ENCODE measurements at regions not wholly inside any gene's neighbourhood (a gene's known extent, or its start where the extent isn't known, plus 50 kb on each side); places are given as distances from the start of the nearest gene placed in this dataset.

DNA sequence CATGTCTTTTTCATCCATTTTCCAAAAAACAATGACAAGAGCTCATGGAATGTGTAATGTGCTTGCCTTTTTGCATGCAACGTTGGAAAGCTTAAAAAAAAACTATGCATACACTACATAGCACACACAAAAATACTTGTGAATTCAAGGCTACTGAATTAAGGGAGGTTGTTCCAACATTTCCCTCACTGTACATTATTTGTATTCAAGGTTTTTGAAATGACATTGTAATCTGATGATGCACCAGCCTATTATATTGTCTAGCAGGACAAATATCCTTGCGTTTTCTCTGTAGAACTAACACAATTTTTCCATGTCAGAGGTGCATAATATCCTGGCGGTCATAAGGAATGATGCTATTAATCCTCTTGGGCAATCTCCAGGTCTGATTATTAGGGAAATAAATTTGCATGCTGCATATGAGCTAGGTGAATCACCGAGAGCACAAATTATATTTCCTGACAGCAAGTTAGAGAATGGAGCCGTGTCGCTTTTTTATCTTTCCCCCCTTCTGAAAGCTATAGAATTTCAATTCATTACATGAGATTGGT lies 836.9 kb upstream of the FANCL start:
- ATAC-seq, result no peak
- Mint-ChIP-seq H3K9me3 (peaks cover 0 to 3% (median 0%) of the 10 kb centered on the region in 11 donors), H3K4me3 (no peak overlapping the region), H3K27ac (no peak overlapping the region), H3K36me3 (no peaks in the 10 kb centered on the region), H3K4me1 (no peaks in the 10 kb centered on the region), H3K27me3 (no peaks in the 10 kb centered on the region)
- Histone ChIP-seq H3K27me3 (ENCODE audit: control insufficient read depth in 2 of 2, insufficient read depth in 2 of 2, low read length in 2 of 2) (no peaks in the 10 kb centered on the region), H3K4me3 (ENCODE audit: low read length) (no peak overlapping the region), H3K27ac (ENCODE audit: low read depth, low read length) (no peak overlapping the region), H3K9me3 (ENCODE audit: control insufficient read depth in 2 of 3, low read length in 3 of 3) (no peaks in the 10 kb centered on the region), H3K36me3 (ENCODE audit: control insufficient read depth in 2 of 3, insufficient read depth in 3 of 3, low read length in 3 of 3) (no peaks in the 10 kb centered on the region), H3K4me1 (ENCODE audit: control insufficient read depth in 2 of 2, insufficient read depth in 2 of 2, low read length in 2 of 2) (no peaks in the 10 kb centered on the region)
- intact Hi-C loops (cut with micrococcal nuclease), result no loop called here
- DNase-seq, result no peak
- ChIA-PET CTCF (no interaction called here), POLR2A (no interaction called here)

DNA sequence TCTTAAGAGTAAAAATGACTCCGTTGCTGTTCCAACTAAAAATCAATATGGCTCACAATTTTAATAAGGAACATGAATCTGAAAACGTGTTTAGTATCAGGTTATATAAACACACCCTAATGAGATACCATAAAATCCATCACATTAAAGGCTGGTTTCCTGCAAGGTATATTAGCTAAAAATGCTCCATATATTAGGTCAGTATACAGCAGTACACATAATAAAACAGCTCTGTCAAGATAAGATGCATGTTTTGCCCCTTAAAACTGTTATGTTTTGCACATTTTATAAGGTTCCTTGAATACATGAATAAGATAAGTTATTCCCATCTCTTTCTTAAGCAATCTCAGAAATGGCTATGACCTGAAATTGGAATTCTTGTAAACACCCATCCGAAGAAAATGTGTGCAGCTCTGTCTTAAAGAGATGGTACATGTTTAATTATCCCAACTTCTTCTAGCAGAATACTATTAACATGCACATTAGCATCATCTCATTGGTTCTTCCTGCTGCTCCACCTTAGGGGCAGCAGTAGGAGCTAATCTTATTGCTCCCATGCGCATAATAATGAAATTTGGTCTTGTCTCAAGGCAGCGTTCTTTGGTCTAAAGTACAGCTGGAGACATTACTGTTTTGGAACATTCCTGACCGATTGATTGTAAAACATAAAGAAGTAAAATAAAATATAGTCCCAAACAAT lies 836.1 kb upstream of the FANCL start:
- no peak overlapping the region for H3K27ac Mint-ChIP-seq
- intact Hi-C loops (cut with micrococcal nuclease), result no loop called here
- Histone ChIP-seq H3K4me1 (ENCODE audit: control insufficient read depth in 2 of 2, insufficient read depth in 2 of 2, low read length in 2 of 2) (no peaks in the 10 kb centered on the region), H3K27me3 (ENCODE audit: control insufficient read depth in 2 of 2, insufficient read depth in 2 of 2, low read length in 2 of 2) (no peaks in the 10 kb centered on the region), H3K27ac (ENCODE audit: low read depth, low read length) (no peak overlapping the region), H3K36me3 (ENCODE audit: control insufficient read depth in 2 of 3, insufficient read depth in 3 of 3, low read length in 3 of 3) (no peaks in the 10 kb centered on the region), H3K4me3 (ENCODE audit: low read length) (no peak overlapping the region), H3K9me3 (ENCODE audit: control insufficient read depth in 2 of 3, low read length in 3 of 3) (no peaks in the 10 kb centered on the region)
- H3K36me3 Mint-ChIP-seq, result no peaks in the 10 kb centered on the region
- no peak for ATAC-seq
- ChIA-PET CTCF (no interaction called here), POLR2A (no interaction called here)
- H3K4me1 Mint-ChIP-seq, result no peaks in the 10 kb centered on the region
- no peak overlapping the region for H3K4me3 Mint-ChIP-seq
- no peaks in the 10 kb centered on the region for H3K27me3 Mint-ChIP-seq
- no peak for DNase-seq
- H3K9me3 Mint-ChIP-seq, result peaks cover 0 to 5% (median 0%) of the 10 kb centered on the region in 11 donors

DNA sequence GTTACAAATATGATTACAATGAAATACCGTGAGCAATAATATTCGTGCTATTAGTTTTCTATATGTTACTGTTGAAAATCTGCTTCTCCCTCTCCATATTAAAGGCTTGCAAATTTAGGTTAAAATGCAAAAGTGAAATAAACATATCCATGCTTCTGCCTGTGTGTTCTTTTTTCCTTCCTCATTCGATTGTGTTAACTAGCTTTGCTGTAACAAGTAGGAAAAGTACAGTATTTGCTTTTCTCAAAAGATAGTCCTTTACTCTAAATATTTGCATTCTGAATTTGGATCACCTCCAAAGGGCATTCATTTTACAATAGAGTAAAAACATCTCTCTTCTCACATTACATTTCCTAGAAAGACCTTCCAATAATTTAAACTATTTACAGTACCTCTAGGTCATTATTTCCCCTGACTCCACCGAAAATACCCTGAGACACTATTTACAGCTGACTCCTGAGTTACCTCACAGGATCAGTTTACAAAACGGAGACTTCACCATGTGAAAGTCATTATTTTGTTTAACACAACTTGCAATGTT lies 835.0 kb upstream of the FANCL start:
- no peaks in the 10 kb centered on the region for H3K36me3 ChIP-seq (ENCODE audit: control insufficient read depth in 2 of 3, insufficient read depth in 3 of 3, low read length in 3 of 3)
- no peaks in the 10 kb centered on the region for H3K4me1 Mint-ChIP-seq
- H3K4me1 ChIP-seq (ENCODE audit: control insufficient read depth in 2 of 2, insufficient read depth in 2 of 2, low read length in 2 of 2), result no peaks in the 10 kb centered on the region
- no peak overlapping the region for H3K4me3 ChIP-seq (ENCODE audit: low read length)
- H3K36me3 Mint-ChIP-seq, result no peaks in the 10 kb centered on the region
- peaks cover 0 to 11% (median 0%) of the 10 kb centered on the region in 11 donors for H3K9me3 Mint-ChIP-seq
- no peak for DNase-seq
- no peak overlapping the region for H3K27ac ChIP-seq (ENCODE audit: low read depth, low read length)
- H3K9me3 ChIP-seq (ENCODE audit: control insufficient read depth in 2 of 3, low read length in 3 of 3), result no peaks in the 10 kb centered on the region
- H3K27me3 ChIP-seq (ENCODE audit: control insufficient read depth in 2 of 2, insufficient read depth in 2 of 2, low read length in 2 of 2), result no peaks in the 10 kb centered on the region
- intact Hi-C loops (cut with micrococcal nuclease), result no loop called here
- POLR2A ChIA-PET, result no interaction called here
- no peak overlapping the region for H3K4me3 Mint-ChIP-seq
- H3K27me3 Mint-ChIP-seq, result no peaks in the 10 kb centered on the region
- CTCF ChIA-PET, result no interaction called here
- no peak overlapping the region for H3K27ac Mint-ChIP-seq
- no peak for ATAC-seq

DNA sequence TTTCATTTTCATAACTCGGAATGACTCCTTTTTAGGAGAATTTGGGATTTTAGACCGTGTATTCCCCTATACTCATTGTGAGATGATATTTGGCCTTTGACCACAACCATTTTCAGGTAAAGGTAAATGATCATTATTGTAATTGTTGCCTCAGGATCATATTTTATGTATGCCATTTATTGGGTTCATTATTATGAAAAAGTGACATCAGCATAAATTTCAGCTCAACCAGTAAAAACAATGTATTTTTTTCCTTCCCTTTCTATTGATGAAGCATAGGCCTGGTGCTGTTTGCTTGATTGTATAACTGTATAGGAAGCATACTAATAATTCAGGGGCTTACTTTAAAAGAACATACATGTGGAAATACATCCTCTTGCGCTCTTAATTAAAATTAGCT lies 832.9 kb upstream of the FANCL start:
- Histone ChIP-seq H3K4me1 (ENCODE audit: control insufficient read depth in 2 of 2, insufficient read depth in 2 of 2, low read length in 2 of 2) (no peaks in the 10 kb centered on the region), H3K36me3 (ENCODE audit: control insufficient read depth in 2 of 3, insufficient read depth in 3 of 3, low read length in 3 of 3) (no peaks in the 10 kb centered on the region), H3K9me3 (ENCODE audit: control insufficient read depth in 2 of 3, low read length in 3 of 3) (no peaks in the 10 kb centered on the region), H3K27me3 (ENCODE audit: control insufficient read depth in 2 of 2, insufficient read depth in 2 of 2, low read length in 2 of 2) (no peaks in the 10 kb centered on the region), H3K27ac (ENCODE audit: low read depth, low read length) (no peak overlapping the region), H3K4me3 (ENCODE audit: low read length) (no peak overlapping the region)
- ChIA-PET CTCF (no interaction called here), POLR2A (no interaction called here)
- DNase-seq (no peak), ATAC-seq (no peak)
- no peak overlapping the region for H3K4me3 Mint-ChIP-seq
- H3K4me1 Mint-ChIP-seq, result no peaks in the 10 kb centered on the region
- H3K36me3 Mint-ChIP-seq, result no peaks in the 10 kb centered on the region
- intact Hi-C loops (cut with micrococcal nuclease), result no loop called here
- H3K9me3 Mint-ChIP-seq, result peaks cover 0 to 16% (median 3%) of the 10 kb centered on the region in 11 donors
- no peaks in the 10 kb centered on the region for H3K27me3 Mint-ChIP-seq
- no peak overlapping the region for H3K27ac Mint-ChIP-seq

DNA sequence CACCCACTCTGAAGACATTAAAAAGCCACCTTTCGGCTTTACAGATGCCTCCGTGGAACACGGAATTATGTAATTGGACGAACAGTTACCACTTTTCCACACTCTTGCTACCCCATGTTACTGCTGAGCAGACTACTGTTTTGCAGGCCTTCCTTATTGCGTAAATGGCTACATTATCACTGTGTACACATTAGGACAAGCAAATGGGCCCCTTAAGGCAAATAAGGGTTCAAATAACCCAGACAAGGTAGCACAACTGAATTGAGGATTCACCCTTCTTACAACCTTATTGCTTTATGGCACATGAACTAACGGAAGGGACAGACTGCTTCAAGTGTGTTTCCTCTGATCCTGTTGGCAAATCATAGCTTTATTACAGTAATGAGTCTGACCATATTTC lies 832.2 kb upstream of the FANCL start:
- H3K27ac Mint-ChIP-seq, result no peak overlapping the region
- Histone ChIP-seq H3K4me1 (ENCODE audit: control insufficient read depth in 2 of 2, insufficient read depth in 2 of 2, low read length in 2 of 2) (no peaks in the 10 kb centered on the region), H3K9me3 (ENCODE audit: control insufficient read depth in 2 of 3, low read length in 3 of 3) (no peaks in the 10 kb centered on the region), H3K4me3 (ENCODE audit: low read length) (no peak overlapping the region), H3K27me3 (ENCODE audit: control insufficient read depth in 2 of 2, insufficient read depth in 2 of 2, low read length in 2 of 2) (no peaks in the 10 kb centered on the region), H3K36me3 (ENCODE audit: control insufficient read depth in 2 of 3, insufficient read depth in 3 of 3, low read length in 3 of 3) (no peaks in the 10 kb centered on the region), H3K27ac (ENCODE audit: low read depth, low read length) (no peak overlapping the region)
- intact Hi-C loops (cut with micrococcal nuclease), result no loop called here
- CTCF ChIA-PET, result no interaction called here
- DNase-seq (no peak), ATAC-seq (no peak)
- H3K36me3 Mint-ChIP-seq, result no peaks in the 10 kb centered on the region
- H3K27me3 Mint-ChIP-seq, result no peaks in the 10 kb centered on the region
- POLR2A ChIA-PET, result no interaction called here
- H3K4me3 Mint-ChIP-seq, result no peak overlapping the region
- peaks cover 0 to 16% (median 3%) of the 10 kb centered on the region in 11 donors for H3K9me3 Mint-ChIP-seq
- H3K4me1 Mint-ChIP-seq, result no peaks in the 10 kb centered on the region

DNA sequence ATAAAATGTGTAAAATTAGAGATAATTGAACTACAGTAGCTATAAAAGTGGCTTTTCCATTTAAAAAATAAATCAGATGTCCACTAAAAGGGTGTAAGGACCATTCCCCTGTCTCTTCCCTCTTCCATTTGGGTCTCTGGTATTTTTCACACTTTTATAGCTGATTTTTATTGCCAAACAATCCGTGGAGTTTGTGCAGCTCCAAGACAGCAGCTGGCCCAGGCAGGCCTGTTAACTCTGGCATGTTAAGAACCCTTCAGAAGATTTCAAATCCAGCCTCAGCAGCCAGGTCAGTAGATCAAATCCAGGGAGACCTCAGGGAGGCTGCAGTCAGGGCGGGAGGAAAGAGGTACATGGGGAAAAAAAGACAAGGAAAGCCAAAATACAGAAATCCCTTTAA lies 827.1 kb upstream of the FANCL start:
- ChIA-PET CTCF (interaction anchor here (0.6 kb wide), 1 partner anchor 1182 kb away, joined by 3 read pairs; no protein-coding TSS in a partner anchor), POLR2A (no interaction called here)
- Mint-ChIP-seq H3K36me3 (no peaks in the 10 kb centered on the region), H3K4me3 (no peak overlapping the region), H3K27ac (no peak overlapping the region), H3K9me3 (peaks cover 0 to 17% (median 4%) of the 10 kb centered on the region in 11 donors), H3K4me1 (no peaks in the 10 kb centered on the region), H3K27me3 (no peaks in the 10 kb centered on the region)
- ATAC-seq (no peak), DNase-seq (no peak)
- H3K9me3 ChIP-seq (ENCODE audit: control insufficient read depth in 2 of 3, low read length in 3 of 3), result peaks cover 0 to 3% (median 0%) of the 10 kb centered on the region in 3 experiments
- H3K4me1 ChIP-seq (ENCODE audit: control insufficient read depth in 2 of 2, insufficient read depth in 2 of 2, low read length in 2 of 2), result no peaks in the 10 kb centered on the region
- no peaks in the 10 kb centered on the region for H3K36me3 ChIP-seq (ENCODE audit: control insufficient read depth in 2 of 3, insufficient read depth in 3 of 3, low read length in 3 of 3)
- H3K27ac ChIP-seq (ENCODE audit: low read depth, low read length), result no peak overlapping the region
- H3K4me3 ChIP-seq (ENCODE audit: low read length), result no peak overlapping the region
- intact Hi-C loops (cut with micrococcal nuclease), result no loop called here
- no peaks in the 10 kb centered on the region for H3K27me3 ChIP-seq (ENCODE audit: control insufficient read depth in 2 of 2, insufficient read depth in 2 of 2, low read length in 2 of 2)

DNA sequence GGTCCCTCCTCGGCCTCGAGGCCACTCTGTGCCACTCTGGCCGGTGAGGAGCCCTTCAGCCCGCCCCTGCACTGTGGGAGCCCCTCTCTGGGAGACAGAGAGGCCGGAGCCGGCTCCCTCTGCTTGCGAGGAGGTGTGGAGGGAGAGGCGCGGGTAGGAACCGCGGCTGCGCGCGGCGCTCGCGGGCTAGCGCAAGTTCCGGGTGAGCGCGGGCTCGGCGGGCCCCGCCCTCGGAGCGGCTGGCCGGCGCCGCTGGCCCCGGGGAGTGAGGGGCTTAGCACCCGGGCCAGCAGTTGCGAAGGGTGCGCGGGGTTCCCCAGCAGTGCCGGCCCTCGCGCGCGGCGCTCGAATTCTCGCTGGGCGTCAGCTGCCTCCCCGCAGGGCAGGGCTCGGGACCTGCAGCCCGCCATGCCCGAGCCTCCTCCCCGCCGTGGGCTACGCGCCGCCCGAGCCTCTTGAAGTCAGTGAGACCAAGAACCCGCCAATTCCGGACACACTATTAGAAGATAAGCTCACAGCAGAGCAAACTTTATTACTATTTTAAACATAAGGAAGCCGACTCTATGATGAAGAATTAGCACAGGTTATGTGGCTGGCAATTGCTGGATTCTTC lies 825.8 kb upstream of the FANCL start:
- Histone ChIP-seq H3K27ac (ENCODE audit: low read depth, low read length) (no peak overlapping the region), H3K36me3 (ENCODE audit: control insufficient read depth in 2 of 3, insufficient read depth in 3 of 3, low read length in 3 of 3) (no peaks in the 10 kb centered on the region), H3K27me3 (ENCODE audit: control insufficient read depth in 2 of 2, insufficient read depth in 2 of 2, low read length in 2 of 2) (no peaks in the 10 kb centered on the region), H3K4me1 (ENCODE audit: control insufficient read depth in 2 of 2, insufficient read depth in 2 of 2, low read length in 2 of 2) (no peaks in the 10 kb centered on the region), H3K9me3 (ENCODE audit: control insufficient read depth in 2 of 3, low read length in 3 of 3) (peaks cover 0 to 3% (median 0%) of the 10 kb centered on the region in 3 experiments), H3K4me3 (ENCODE audit: low read length) (no peak overlapping the region)
- ATAC-seq, result no peak
- intact Hi-C loops (cut with micrococcal nuclease), result no loop called here
- Mint-ChIP-seq H3K27ac (no peak overlapping the region), H3K27me3 (no peaks in the 10 kb centered on the region), H3K9me3 (peaks cover 0 to 17% (median 4%) of the 10 kb centered on the region in 11 donors), H3K4me3 (no peak overlapping the region), H3K4me1 (no peaks in the 10 kb centered on the region), H3K36me3 (no peaks in the 10 kb centered on the region)
- CTCF ChIA-PET, result no interaction called here
- POLR2A ChIA-PET, result no interaction called here
- no peak for DNase-seq

Data from naive thymus-derived CD4-positive, alpha-beta T cell (primary cell).